Omental fat pad (tissue), 1 donor: ENCODE measurements at regions not wholly inside any gene's neighbourhood (a gene's known extent, or its start where the extent isn't known, plus 50 kb on each side); places are given as distances from the start of the nearest gene placed in this dataset. TPM values are rescaled to one million over a fixed set of nuclear protein-coding genes. Genes with fewer than 3 reads are reported as not detected.

Experiments used
- small RNA-seq: library from RNA; depleted of rRNA; stranded (forward); fragments of <200 nt; gene quantifications from one replicate; pipeline ENCODE3, GENCODE V24; 2016

Small RNA genes in the stretch of these regions (small RNA-seq; reads per million reads assigned to genes)
- gene RF00432 (not detected), gene RNA5S10 (not detected), gene RNA5S11 (not detected), gene RNA5S12 (not detected), gene RNA5S13 (not detected), gene RNA5S14 (not detected), gene RNA5S15 (not detected), gene RNA5S16 (not detected), gene RNA5S17 (not detected), gene RNA5S2 (not detected), gene RNA5S3 (not detected), gene RNA5S4 (not detected), gene RNA5S5 (not detected), gene RNA5S6 (not detected), gene RNA5S7 (not detected), gene RNA5S8 (not detected), gene RNA5S9 (not detected), gene RNA5SP18 (not detected)
